GM12865 (cell line): ENCODE measurements at regions not wholly inside any gene's neighbourhood (a gene's known extent, or its start where the extent isn't known, plus 50 kb on each side); places are given as distances from the start of the nearest gene placed in this dataset.
"Not testable (repeated sequence)": the region's sequence is repeated elsewhere in the genome, so short reads cannot be mapped to it uniquely, and the experiment has no call there.

Experiments used
- DNase-seq: peaks from one replicate; pipeline ENCODE4 v3.0.0; 2010; ENCODE audit warnings: low read depth
- H3K4me3 ChIP-seq: 2 replicates; pipeline ENCODE4 v1.5.1; 2011; ENCODE audit warnings: mild to moderate bottlenecking, low read depth, low read length, control low read depth
- TF ChIP-seq, protein P1 (sequence below): IDR thresholded peaks from 2 replicates; pipeline ENCODE4 v1.5.1; 2011; ENCODE audit warnings: low read length, control low read depth, low read depth, inconsistent platforms; ENCODE audit not compliant: insufficient read depth; ENCODE audit errors: missing control alignments

DNA sequence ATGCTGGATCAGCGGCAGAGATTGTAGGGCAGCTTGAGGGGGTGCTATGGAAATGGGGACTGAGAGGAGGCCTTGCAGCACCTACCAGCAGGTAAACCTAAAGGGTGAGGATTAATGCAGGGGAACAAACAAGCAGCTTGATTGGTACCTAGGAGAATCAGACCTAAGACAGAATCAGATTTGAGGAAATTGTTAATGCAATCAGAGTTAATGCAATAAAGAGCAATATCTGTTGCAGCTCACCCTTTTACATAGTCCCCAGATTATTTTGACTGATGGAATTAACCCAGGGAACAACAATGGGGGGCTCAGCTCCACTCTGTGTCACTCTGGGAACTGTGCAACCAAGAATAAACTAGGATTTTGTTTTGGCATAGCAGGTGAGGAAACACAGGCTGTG is 64.5 kb downstream of the ZC3H11B start:
- no peak for DNase-seq
- H3K4me3 ChIP-seq, result no peak overlapping the region
- TF ChIP-seq, protein P1, sequence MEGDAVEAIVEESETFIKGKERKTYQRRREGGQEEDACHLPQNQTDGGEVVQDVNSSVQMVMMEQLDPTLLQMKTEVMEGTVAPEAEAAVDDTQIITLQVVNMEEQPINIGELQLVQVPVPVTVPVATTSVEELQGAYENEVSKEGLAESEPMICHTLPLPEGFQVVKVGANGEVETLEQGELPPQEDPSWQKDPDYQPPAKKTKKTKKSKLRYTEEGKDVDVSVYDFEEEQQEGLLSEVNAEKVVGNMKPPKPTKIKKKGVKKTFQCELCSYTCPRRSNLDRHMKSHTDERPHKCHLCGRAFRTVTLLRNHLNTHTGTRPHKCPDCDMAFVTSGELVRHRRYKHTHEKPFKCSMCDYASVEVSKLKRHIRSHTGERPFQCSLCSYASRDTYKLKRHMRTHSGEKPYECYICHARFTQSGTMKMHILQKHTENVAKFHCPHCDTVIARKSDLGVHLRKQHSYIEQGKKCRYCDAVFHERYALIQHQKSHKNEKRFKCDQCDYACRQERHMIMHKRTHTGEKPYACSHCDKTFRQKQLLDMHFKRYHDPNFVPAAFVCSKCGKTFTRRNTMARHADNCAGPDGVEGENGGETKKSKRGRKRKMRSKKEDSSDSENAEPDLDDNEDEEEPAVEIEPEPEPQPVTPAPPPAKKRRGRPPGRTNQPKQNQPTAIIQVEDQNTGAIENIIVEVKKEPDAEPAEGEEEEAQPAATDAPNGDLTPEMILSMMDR, result no peak

DNA sequence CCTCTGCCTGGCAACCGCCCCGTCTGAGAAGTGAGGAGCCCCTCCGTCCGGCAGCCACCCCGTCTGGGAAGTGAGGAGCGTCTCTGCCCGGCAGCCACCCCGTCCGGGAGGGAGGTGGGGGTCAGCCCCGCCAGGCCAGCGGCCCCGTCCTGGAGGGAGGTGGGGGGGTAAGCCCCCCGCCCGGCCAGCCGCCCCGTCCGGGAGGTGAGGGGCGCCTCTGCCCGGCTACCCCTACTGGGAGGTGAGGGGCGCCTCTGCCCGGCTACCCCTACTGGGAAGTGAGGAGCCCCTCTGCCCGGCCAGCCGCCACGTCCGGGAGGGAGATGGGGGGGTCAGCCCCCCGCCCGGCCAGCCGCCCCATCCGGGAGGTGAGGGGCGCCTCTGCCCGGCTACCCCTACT is 67.1 kb downstream of the ZC3H11B start:
- H3K4me3 ChIP-seq, DNase-seq: not testable (repeated sequence)

DNA sequence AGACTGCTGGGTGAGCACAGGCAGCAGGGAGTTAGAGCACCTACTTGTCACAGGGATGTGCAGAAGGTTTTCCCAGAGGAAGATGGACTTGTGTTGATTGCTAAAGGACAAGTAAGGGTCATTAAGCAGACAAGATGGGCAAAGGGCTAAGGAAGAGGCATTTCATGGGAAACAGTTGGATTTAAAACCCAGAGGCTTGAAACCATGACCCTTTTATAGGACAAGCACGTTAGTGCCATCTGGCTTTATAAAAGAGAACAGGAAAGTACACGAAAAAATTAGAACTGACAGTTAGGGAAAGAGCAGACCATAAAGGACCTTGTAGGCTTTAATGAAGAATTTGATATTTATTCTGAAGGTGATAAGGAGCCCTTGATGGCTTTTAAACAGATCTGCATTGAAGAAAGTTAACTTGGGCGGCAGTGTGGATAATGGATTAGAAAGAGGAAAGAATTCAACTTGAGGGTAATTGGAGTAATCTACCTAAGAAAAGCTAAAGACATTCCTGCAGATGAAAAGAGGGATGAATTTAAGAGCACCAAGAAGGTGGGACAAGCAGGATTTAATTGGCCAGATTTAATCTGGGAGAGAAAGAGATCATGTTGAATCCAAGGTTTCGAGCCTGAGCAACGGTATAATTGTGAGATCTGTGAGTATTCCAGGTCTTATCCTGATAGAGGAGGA is 68.6 kb downstream of the ZC3H11B start:
- no peak overlapping the region for H3K4me3 ChIP-seq
- TF ChIP-seq, protein P1, result peak; percentile 13
- no peak for DNase-seq

DNA sequence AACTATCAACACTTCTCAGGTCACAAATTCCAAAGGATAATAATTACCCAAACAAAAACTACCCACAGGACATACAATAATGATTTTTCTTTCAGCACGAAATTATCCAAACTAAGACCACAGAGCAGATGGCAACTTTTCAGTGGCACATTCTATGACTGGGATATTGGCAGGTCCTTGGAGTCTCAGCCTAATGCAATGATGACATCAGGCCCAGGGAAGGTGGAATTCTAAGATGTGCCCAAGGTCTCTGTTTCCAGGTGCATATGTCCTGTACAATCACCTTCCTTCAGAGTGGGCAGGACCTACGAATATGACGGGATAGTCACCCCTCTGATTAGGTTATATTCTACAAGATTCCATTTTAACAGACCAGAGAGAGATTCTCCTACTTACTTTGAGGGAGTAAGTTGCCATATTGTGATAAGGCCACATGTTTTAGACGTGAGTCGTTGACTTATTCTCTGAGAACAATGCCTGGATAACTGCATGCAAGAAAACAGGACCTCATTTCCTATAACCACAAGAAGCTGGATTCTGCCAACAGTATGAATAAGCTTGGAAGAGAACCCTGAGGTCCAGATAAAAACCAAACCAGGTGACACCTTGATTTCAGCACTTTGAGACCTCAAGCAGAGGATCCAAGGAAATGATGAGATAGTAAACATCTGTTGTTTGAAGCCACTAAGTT is 69.9 kb downstream of the ZC3H11B start:
- TF ChIP-seq, protein P1, result no peak
- no peak overlapping the region for H3K4me3 ChIP-seq
- DNase-seq, result no peak

DNA sequence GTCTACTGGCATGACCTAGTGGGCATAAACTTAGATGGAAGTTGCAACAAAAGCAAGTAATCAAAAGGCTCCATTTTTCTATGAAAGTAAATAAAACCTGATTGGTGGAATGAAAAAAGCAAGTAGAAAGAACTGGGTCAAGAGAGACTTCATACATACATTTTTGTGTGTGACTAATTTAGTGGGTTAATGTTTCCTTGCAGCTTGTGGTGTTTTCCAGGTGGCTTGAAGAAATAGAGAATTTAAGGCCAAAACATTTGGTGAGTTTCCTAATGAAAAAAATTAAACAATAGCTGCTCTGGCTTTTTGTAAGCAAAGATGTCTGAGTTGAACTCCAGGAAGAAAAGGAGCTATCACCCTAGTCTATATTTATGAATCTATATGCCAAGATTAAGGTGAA is 71.0 kb downstream of the ZC3H11B start:
- H3K4me3 ChIP-seq, result no peak overlapping the region
- no peak for DNase-seq
- TF ChIP-seq, protein P1, result no peak

DNA sequence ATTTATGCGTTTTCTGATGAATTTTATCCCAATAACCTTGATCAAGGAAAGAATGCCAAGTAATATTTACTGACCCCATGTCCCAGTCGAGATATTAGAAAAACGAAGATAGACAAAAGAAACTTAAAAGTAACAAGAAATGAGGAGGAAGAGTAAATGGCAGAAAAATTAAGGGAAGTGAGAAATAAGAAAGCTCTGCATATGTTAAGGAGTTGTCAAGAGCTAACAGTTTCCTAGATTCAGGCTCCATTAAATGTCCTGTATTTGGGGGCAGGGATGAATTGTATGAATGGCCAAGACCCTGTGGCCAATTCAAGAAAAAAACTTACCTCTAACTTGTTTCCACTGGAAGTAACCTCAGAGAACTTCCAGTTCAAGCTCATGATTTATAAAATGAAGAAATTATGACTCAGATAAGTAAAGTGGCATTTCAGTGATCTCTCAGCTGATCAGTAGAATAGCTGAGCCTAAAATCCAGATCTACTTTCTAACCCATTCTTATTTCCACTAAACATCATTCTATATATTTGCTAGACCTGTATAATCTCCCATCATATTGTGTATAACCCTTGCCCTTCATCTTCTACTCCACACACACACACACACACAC is 73.2 kb downstream of the ZC3H11B start:
- DNase-seq, result no peak
- TF ChIP-seq, protein P1, result no peak
- H3K4me3 ChIP-seq, result no peak overlapping the region

DNA sequence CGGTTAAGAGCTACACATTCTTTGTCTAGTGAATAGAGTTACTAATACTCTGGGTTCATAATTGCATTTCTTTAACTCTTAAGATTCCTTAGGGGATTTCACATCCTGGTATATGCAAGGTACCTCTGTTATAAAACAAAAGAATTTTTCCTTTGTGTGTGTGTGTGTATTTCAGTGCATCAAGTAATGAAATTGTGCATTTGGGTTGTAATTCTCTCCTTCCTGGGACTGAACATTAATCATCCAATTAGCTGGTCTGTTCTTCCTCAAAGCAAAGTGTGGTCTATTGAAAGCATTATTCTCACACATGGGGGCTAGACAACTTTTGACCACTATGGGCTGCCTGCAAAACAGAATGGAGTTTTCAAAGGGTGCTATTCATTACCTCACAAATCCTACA is 74.0 kb downstream of the ZC3H11B start:
- no peak for DNase-seq
- TF ChIP-seq, protein P1, result no peak
- no peak overlapping the region for H3K4me3 ChIP-seq
